NCI-H526 (cell line): ENCODE measurements at regions not wholly inside any gene's neighbourhood (a gene's known extent, or its start where the extent isn't known, plus 50 kb on each side); places are given as distances from the start of the nearest gene placed in this dataset.
A peak's percentile ranks its signal among the peaks of the same experiment; 100 is the strongest.
"Not testable (repeated sequence)": the region's sequence is repeated elsewhere in the genome, so short reads cannot be mapped to it uniquely, and the experiment has no call there.

Experiments
- DNase-seq, 2 experiments: peaks; one replicate each; lab custom pipeline; 2025; lab: John Stamatoyannopoulos, UW

- DNase-seq, result no peak
These were observed 680.7 kb downstream of the GALC start for GRCh38 chr14:87312169-87312893.

GRCh38 chr14:87309557-87309956, 683.4 kb downstream of the GALC start:
- no peak for DNase-seq

GRCh38 chr14:87306409-87307168, 686.4 kb downstream of the GALC start:
- DNase-seq, result no peak

- DNase-seq, result no peak
These were observed 687.6 kb downstream of the GALC start for GRCh38 chr14:87305345-87305744.

GRCh38 chr14:87304404-87304803, 688.6 kb downstream of the GALC start:
- no peak for DNase-seq

GRCh38 chr14:87286826-87287225, 706.2 kb downstream of the GALC start:
- no peak for DNase-seq

- DNase-seq, result no peak
These were observed 706.8 kb downstream of the GALC start for GRCh38 chr14:87286191-87286590.

- DNase-seq, result no peak
These were observed 707.5 kb downstream of the GALC start for GRCh38 chr14:87285506-87285905.

- DNase-seq, result no peak
These were observed 709.4 kb downstream of the GALC start for GRCh38 chr14:87283547-87283946.

- peak in 1 of 2 experiments; percentile 28 for DNase-seq
These were observed 710.7 kb downstream of the GALC start for GRCh38 chr14:87282266-87282665.

GRCh38 chr14:87278415-87278814, 714.6 kb downstream of the GALC start:
- DNase-seq, result no peak

- DNase-seq, result no peak
These were observed 721.7 kb downstream of the GALC start for GRCh38 chr14:87271331-87271730.

- no peak for DNase-seq
These were observed 724.0 kb downstream of the GALC start for GRCh38 chr14:87268997-87269396.

GRCh38 chr14:87264796-87265195, 728.2 kb downstream of the GALC start:
- DNase-seq, result no peak

GRCh38 chr14:87264272-87264785, 728.7 kb downstream of the GALC start:
- no peak for DNase-seq

- no peak for DNase-seq
These were observed 731.4 kb downstream of the GALC start for GRCh38 chr14:87261621-87262020.

- no peak for DNase-seq
These were observed 732.5 kb downstream of the GALC start for GRCh38 chr14:87260460-87260859.

- DNase-seq, result no peak
These were observed 735.6 kb downstream of the GALC start for GRCh38 chr14:87257421-87257820.

- DNase-seq, result no peak
These were observed 737.9 kb downstream of the GALC start for GRCh38 chr14:87255058-87255457.

GRCh38 chr14:87254331-87254874, 738.6 kb downstream of the GALC start:
- DNase-seq, result no peak

GRCh38 chr14:87253791-87254190, 739.2 kb downstream of the GALC start:
- DNase-seq, result not testable (repeated sequence)

- no peak for DNase-seq
These were observed 740.9 kb downstream of the GALC start for GRCh38 chr14:87252103-87252502.

- DNase-seq, result no peak
These were observed 742.0 kb downstream of the GALC start for GRCh38 chr14:87251011-87251410.
